Keratinocyte (primary cell): ENCODE measurements at regions not wholly inside any gene's neighbourhood (a gene's known extent, or its start where the extent isn't known, plus 50 kb on each side); places are given as distances from the start of the nearest gene placed in this dataset.

Experiments
- DNase-seq: peaks from one replicate; pipeline ENCODE4 v3.0.0-alpha.2; 2011; ENCODE audit warnings: low read depth, missing footprints, low spot score
- FAIRE-seq: peaks from 2 replicates; lab custom pipeline; 2011; peaks lifted over from hg19 to GRCh38; lab: Jason Lieb, UNC
- H2AFZ ChIP-seq: 2 replicates; pipeline ENCODE4 v1.6.0; 2012; ENCODE audit warnings: low read length, control low read depth, inconsistent platforms; ENCODE audit not compliant: control insufficient read depth
- H3K27ac ChIP-seq: 2 replicates; pipeline ENCODE4 v1.5.1; 2011; ENCODE audit warnings: low read length; ENCODE audit not compliant: control insufficient read depth, insufficient read depth
- H3K27me3 ChIP-seq: 3 replicates; pipeline ENCODE4 v1.6.0; 2011; ENCODE audit warnings: low read length; ENCODE audit not compliant: control insufficient read depth, insufficient read depth; ENCODE audit errors: extremely low read depth
- H3K36me3 ChIP-seq, 2 experiments: 2 replicates in 1 of 2; 3 replicates in 1 of 2; pipeline ENCODE4 v1.5.1; 2011; ENCODE audit warnings: low read length in 2 of 2, mild to moderate bottlenecking in 1 of 2; ENCODE audit not compliant: control insufficient read depth in 2 of 2, insufficient read depth in 2 of 2; ENCODE audit errors: extremely low read depth in 1 of 2
- H3K4me1 ChIP-seq: 3 replicates; pipeline ENCODE4 v1.5.1; 2011; ENCODE audit warnings: low read length; ENCODE audit not compliant: control insufficient read depth, insufficient read depth; ENCODE audit errors: extremely low read depth
- H3K4me2 ChIP-seq: 3 replicates; pipeline ENCODE4 v1.6.0; 2011; ENCODE audit warnings: low read depth, low read length; ENCODE audit not compliant: control insufficient read depth, insufficient read depth; ENCODE audit errors: extremely low read depth
- H3K4me3 ChIP-seq, 3 experiments: fragments of 200-600 bp in 1 of 3; sonication (generic) in 1 of 3; 2 replicates in 2 of 3; 3 replicates in 1 of 3; pipeline ENCODE4 v1.5.1; 2011 to 2016; ENCODE audit warnings: low read length in 3 of 3, mild to moderate bottlenecking in 3 of 3, control low read depth in 2 of 3, inconsistent platforms in 1 of 3, low read depth in 1 of 3, mixed read lengths in 1 of 3, mixed run types in 1 of 3, moderate library complexity in 1 of 3; ENCODE audit not compliant: control insufficient read depth in 2 of 3, insufficient read depth in 2 of 3; ENCODE audit errors: extremely low read depth in 1 of 3
- H3K79me2 ChIP-seq: 2 replicates; pipeline ENCODE4 v1.6.0; 2012; ENCODE audit warnings: low read length; ENCODE audit not compliant: control insufficient read depth, insufficient read depth
- H3K9ac ChIP-seq: 3 replicates; pipeline ENCODE4 v1.6.0; 2011; ENCODE audit warnings: low read length; ENCODE audit not compliant: control insufficient read depth, insufficient read depth; ENCODE audit errors: extremely low read depth
- H3K9me1 ChIP-seq: 3 replicates; pipeline ENCODE4 v1.6.0; 2011; ENCODE audit warnings: low read length; ENCODE audit not compliant: control insufficient read depth, insufficient read depth; ENCODE audit errors: extremely low read depth
- H3K9me3 ChIP-seq: 2 replicates; pipeline ENCODE4 v1.5.1; 2012; ENCODE audit warnings: low read depth, low read length; ENCODE audit not compliant: control insufficient read depth
- H4K20me1 ChIP-seq: 3 replicates; pipeline ENCODE4 v1.6.0; 2011; ENCODE audit warnings: low read length; ENCODE audit not compliant: control insufficient read depth, insufficient read depth; ENCODE audit errors: extremely low read depth
- EZH2 ChIP-seq: IDR thresholded peaks from one replicate; pipeline ENCODE4 v1.6.1; 2012; ENCODE audit warnings: inconsistent platforms, mild to moderate bottlenecking, low read length, moderate library complexity
- dilution Hi-C: fragments of 300-500 bp; cut with MboI; formaldehyde crosslinking; loops from one replicate; pipeline ENCODE4 v1.7.0; 2020; ENCODE audit warnings: low sequenced_read_pairs; ENCODE audit not compliant: extremely low pct_ligation_motif_present
- TF ChIP-seq, protein P1 (sequence below), 3 experiments: IDR thresholded peaks in 1 of 3; conservative IDR thresholded peaks in 1 of 3; optimal IDR thresholded peaks in 1 of 3; 2 replicates in 2 of 3; 3 replicates in 1 of 3; pipeline versions ENCODE3 to v1.5.1; 2011; ENCODE audit warnings: low read length in 3 of 3, mild to moderate bottlenecking in 3 of 3, moderate library complexity in 2 of 3, control low read depth in 1 of 3, inconsistent platforms in 1 of 3; ENCODE audit not compliant: insufficient read depth in 2 of 3; ENCODE audit errors: extremely low read depth in 1 of 3

DNA sequence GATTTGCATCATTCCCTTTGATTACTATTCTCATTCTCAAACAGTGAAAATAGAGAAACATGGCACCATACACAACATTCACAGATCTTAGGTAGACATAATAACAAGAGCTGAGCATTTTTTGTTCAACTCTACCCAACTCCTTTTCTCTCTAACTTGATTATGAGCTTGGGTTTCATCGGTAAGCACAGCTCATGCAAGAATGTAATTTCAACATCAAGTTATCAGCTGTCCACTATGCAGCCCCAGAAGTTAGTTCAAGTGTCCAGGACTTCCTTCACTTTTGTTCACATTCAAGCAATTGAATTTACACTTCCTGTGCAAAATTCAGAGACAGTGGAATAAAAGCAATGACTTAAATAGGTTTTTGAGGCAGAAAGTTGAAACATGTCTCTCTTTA lies 297.7 kb upstream of the SASH1 start:
- H3K79me2 ChIP-seq = no peaks in the 10 kb centered on the region
- dilution Hi-C loops = no loop called here
- H2AFZ ChIP-seq = no peak overlapping the region
- H3K9ac ChIP-seq = no peak overlapping the region
- FAIRE-seq (no peak), DNase-seq (no peak)
- no peaks in the 10 kb centered on the region for H3K4me1 ChIP-seq
- no peaks in the 10 kb centered on the region for H4K20me1 ChIP-seq
- TF ChIP-seq, protein P1, sequence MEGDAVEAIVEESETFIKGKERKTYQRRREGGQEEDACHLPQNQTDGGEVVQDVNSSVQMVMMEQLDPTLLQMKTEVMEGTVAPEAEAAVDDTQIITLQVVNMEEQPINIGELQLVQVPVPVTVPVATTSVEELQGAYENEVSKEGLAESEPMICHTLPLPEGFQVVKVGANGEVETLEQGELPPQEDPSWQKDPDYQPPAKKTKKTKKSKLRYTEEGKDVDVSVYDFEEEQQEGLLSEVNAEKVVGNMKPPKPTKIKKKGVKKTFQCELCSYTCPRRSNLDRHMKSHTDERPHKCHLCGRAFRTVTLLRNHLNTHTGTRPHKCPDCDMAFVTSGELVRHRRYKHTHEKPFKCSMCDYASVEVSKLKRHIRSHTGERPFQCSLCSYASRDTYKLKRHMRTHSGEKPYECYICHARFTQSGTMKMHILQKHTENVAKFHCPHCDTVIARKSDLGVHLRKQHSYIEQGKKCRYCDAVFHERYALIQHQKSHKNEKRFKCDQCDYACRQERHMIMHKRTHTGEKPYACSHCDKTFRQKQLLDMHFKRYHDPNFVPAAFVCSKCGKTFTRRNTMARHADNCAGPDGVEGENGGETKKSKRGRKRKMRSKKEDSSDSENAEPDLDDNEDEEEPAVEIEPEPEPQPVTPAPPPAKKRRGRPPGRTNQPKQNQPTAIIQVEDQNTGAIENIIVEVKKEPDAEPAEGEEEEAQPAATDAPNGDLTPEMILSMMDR (optimal IDR thresholded peaks at IDR 0.05 in 1 of 3, IDR thresholded peaks at IDR 0.05 in 1 of 3, conservative IDR thresholded peaks at IDR 0.05 in 1 of 3; ENCODE audit: extremely low read depth in 1 of 3, insufficient read depth in 2 of 3, low read length in 3 of 3) = no peak
- TF ChIP-seq EZH2 = no peak
- no peaks in the 10 kb centered on the region for H3K27me3 ChIP-seq
- no peaks in the 10 kb centered on the region for H3K9me1 ChIP-seq
- no peaks in the 10 kb centered on the region for H3K9me3 ChIP-seq
- H3K4me2 ChIP-seq = no peak overlapping the region
- no peaks in the 10 kb centered on the region for H3K36me3 ChIP-seq
- no peak overlapping the region for H3K27ac ChIP-seq
- no peak overlapping the region for H3K4me3 ChIP-seq

DNA sequence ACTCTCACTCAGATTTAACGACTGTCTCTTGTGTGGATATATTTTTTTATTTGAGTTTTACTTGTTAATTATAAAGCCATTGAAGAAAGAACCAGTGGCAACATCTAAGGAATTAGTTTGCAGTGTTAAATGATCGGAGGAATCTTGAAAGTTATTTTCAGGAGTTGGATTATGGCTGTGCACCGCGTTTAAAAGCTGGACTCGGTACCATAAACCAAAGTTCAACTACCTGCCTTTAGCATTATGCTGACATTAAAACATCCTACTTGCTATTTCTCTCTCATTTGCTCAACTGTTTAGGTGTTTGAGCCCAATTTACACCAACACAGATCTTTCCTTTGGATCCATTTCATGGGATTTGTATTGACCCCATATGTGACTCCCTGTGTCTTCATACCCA lies 289.4 kb upstream of the SASH1 start:
- no peak overlapping the region for H3K9ac ChIP-seq
- H3K4me2 ChIP-seq = no peak overlapping the region
- no peak overlapping the region for H3K27ac ChIP-seq
- dilution Hi-C loops = no loop called here
- TF ChIP-seq, protein P1 (optimal IDR thresholded peaks at IDR 0.05 in 1 of 3, IDR thresholded peaks at IDR 0.05 in 1 of 3, conservative IDR thresholded peaks at IDR 0.05 in 1 of 3; ENCODE audit: extremely low read depth in 1 of 3, insufficient read depth in 2 of 3, low read length in 3 of 3) = no peak
- no peak for TF ChIP-seq EZH2
- H3K36me3 ChIP-seq = no peaks in the 10 kb centered on the region
- no peak overlapping the region for H3K4me3 ChIP-seq
- no peaks in the 10 kb centered on the region for H3K9me3 ChIP-seq
- H4K20me1 ChIP-seq = no peaks in the 10 kb centered on the region
- H3K9me1 ChIP-seq = no peaks in the 10 kb centered on the region
- H3K4me1 ChIP-seq = no peaks in the 10 kb centered on the region
- no peak for FAIRE-seq
- H2AFZ ChIP-seq = no peak overlapping the region
- no peaks in the 10 kb centered on the region for H3K27me3 ChIP-seq
- H3K79me2 ChIP-seq = no peaks in the 10 kb centered on the region
- DNase-seq = no peak
